Kidney glomerular epithelial cell (primary cell): ENCODE measurements at regions not wholly inside any gene's neighbourhood (a gene's known extent, or its start where the extent isn't known, plus 50 kb on each side); places are given as distances from the start of the nearest gene placed in this dataset.
"Not testable (repeated sequence)": the region's sequence is repeated elsewhere in the genome, so short reads cannot be mapped to it uniquely, and the experiment has no call there.

Experiments
- DNase-seq: peaks from one replicate; lab custom pipeline; 2025; lab: John Stamatoyannopoulos, UW

DNA sequence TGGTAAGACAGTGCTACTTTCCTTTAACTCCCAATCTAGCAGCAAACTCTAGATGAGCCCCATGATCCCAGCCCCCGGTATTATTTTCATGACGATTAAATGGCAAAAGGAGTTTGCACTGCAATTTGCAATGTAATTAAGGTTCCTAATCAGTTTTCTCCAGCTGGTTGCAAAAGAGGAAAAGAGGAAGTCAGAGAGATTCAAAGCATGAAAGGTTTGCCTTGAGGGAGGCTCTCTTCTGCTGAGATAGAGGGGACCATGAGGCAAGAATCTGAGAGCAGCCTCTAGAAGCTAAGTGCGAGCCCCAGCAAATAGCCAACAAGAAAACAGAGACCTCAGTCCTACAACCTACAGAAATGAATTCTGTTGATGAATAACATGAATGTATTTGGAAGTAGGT lies 527.1 kb downstream of the UQCRFS1 start:
- no peak for DNase-seq

DNA sequence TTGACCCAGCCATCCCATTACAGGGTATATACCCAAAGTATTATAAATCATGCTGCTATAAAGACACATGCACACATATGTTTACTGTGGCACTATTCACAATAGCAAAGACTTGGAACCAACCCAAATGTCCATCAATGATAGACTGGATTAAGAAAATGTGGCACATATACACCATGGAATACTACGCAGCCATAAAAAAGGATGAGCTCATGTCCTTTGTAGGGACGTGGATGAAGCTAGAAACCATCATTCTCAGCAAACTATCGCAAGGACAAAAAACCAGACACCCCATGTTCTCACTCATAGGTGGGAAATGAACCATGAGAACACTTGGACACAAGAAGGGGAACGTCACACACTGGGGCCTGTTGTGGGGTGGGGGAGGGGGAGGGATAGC lies 527.9 kb downstream of the UQCRFS1 start:
- DNase-seq, result not testable (repeated sequence)

- DNase-seq, result no peak
Measured at GRCh38 chr19:28680111-28680510, 532.8 kb downstream of the UQCRFS1 start.

DNA sequence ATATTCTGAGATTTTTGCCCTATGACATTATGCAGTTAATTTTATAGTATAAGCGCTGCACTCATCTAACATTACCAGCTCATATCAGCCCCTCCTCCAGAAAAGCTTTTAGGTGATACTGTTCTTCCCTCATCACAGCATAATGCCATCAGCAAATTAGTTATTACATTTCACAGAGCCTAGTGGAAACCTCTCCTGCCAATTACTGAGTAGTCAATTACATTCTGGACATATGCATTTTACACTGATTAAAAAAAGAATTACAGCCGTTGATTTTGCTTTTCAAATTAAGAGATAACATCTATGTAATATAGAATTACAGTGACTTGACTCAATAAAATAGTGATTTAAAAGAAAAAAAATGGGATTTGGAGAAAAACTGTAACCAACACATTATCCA lies 542.1 kb downstream of the UQCRFS1 start:
- DNase-seq, result no peak

- no peak for DNase-seq
Measured at GRCh38 chr19:28669804-28670203, 543.1 kb downstream of the UQCRFS1 start.

- no peak for DNase-seq
Measured at GRCh38 chr19:28667348-28667977, 545.5 kb downstream of the UQCRFS1 start.

DNA sequence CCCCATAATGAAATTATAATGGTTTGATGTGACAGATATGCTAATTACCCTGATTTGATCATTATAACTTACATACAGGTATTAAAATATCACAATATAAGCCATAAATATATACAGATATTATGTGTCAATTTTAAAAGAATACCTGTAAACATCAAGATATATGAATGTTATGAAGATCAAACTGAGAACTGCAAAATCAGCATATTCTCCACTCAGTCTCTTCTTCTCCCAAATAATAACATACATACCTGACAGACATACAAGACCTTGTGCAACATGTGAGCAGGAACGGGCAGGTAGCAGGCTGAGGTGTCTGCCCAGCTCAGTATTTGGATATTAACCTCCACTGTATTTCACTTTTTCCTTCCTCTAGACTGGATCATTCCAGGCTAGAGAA lies 547.2 kb downstream of the UQCRFS1 start:
- no peak for DNase-seq

DNA sequence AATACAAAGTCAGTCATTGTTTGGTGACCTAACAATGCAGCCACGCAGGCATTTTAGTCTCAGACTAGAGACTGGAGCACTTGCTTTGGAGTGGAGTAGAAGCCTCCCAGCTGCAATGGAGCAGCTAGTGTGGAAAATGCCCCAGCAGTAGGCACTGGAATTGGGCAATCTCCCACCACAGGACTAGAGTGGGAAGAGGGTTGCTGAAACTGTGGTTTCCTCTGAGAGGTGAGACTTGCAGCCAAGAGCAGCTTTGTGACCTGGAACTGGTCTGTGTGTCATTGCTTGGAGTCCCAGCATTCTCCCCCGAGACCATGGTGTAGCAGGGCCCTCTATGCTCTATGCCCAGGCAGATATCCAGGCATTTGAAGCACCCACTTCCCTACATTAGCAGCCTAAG lies 556.3 kb downstream of the UQCRFS1 start:
- DNase-seq, result no peak

DNA sequence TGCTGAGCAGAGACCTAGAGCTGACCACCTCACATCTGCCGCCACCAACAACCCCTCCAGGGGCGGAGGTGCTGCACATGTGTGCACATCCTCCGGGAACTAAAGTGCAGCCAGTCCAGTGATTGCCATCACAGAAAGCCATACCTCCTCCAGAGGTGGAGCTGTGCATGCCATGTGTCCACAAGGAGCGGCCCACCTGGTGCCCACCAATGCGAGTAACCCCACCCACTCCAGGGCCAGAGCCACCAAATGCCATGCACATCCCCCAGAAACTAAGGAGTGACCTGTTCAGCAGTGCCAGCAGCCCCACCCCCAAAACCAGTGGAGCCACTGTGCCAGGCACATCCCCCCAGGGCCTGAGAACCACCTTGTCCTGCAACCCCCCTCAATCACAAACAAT lies 557.9 kb downstream of the UQCRFS1 start:
- no peak for DNase-seq

DNA sequence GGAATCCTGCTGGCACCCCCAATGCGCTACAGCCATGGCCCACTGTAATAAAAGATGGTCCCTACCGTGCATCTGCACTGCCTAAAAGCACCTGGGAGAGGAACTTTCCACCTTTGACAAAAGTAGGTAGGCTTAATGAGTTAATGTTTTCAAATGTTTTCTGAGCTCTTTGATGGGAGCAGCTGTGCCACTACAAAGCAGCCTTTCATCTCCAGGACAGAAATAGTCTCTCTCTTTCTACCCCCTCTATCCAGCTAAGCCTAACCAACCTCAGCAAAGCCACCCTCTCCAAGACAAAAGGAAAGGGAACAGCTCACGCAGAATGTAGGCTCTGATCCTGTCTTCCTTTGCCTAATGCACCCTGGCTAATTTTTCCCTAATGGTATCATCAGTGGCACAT lies 560.2 kb downstream of the UQCRFS1 start:
- DNase-seq, result no peak

DNA sequence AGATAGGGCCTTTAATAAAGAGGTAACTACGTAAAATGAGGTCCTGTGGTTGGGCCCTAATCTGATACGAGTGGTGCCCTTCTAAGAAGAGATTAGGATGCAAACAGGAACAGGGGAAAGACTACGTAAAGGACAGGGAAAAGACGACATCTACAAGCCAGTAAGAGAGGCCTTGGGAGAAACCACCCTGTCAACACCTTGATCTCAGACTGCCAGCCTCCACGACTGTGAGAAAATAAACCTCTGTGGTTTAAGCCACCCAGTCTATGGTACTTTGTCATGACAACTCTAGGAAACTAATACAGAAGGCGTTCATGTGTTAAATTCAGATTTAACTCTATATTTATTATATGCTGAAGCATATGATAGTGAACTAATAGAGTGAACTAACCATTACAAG lies 566.3 kb downstream of the UQCRFS1 start:
- no peak for DNase-seq

DNA sequence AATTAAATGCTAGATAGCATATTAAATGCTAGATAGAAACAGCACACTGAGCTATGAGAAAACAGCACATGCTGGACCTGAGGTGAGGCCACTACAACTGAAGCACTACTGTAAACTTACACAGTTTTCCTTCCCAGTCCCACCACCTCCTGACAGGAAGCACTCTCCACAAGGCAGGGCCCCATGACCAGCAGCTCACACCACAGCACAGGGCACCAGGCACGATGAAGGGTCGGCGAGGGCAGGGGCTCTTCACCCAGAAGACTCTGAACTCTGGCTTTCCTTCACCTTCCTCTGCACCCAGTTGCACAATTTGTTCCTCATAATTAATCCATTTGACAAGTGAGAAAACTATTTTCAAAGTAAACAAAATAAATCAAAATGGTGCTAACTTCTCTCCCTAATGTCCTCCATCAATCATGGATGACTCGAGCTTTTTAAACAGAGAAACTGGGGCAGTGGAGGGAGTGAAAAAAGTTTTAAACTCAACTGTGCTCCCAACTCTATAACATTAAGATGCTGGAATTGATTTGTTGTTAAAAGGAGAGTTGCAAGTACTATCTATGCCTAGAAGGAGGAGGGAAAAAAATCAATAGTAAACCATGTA lies 568.7 kb downstream of the UQCRFS1 start:
- DNase-seq, result no peak

GRCh38 chr19:28642787-28643683 lies 569.9 kb downstream of the UQCRFS1 start:
- DNase-seq, result no peak

DNA sequence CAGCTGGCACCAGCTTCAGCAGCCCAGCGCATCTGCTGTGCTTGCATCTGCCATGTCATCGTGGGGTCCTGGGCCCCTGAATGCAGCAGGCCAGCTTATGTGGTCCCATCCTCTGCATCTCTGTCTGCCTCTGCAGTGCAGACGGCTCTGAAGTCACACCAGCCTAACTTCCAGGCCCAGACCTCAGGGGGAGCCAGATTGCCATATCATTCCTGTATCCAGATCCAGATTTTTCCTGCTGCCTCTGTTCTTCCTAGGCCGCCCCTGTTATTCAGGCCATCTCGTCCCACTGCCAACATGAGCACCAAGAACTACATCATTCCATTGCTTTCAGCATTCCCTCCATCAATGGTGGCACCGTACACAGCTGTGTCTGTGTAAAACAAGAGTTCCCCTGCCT lies 571.6 kb downstream of the UQCRFS1 start:
- DNase-seq, result no peak

DNA sequence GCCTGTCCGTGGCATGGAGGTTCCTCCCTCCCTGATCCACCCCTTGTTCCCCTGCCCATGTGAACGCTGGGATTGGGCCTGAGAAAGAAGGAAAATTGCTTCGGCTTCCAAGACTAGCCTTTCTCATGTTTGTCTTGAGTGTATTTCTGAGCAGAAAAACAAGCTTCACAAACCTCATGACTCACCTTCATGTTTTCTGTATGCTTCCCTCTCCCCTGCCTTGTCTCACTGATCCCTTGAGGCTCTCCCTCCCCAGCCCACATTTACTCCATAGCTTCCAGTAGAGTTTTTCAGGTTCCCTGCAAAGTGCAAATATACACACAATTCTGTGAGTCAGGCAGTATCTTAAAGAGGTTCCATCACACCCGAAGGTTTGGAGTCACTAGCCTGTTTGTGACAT lies 572.4 kb downstream of the UQCRFS1 start:
- no peak for DNase-seq

- DNase-seq, result no peak
Measured at GRCh38 chr19:28638445-28638844, 574.5 kb downstream of the UQCRFS1 start.

DNA sequence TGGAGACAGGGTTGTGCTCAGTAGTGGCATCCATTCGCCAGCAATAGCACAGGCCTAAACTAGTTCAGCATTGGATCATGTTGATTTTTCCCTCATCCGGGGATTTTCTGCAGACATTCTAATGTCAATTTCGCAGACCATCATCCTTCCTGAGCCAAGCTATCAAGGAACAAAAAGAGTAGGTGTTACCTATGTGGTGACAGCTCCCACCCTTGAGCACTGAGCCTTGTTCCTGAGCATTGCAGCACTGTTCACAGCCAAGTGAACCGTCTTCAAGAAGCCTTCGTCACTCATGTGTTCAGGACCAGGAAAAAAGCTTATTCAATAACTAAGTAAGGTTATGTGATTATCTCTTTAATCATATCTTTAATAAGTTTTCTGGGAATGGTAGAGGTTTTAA lies 576.2 kb downstream of the UQCRFS1 start:
- DNase-seq, result no peak

GRCh38 chr19:28636016-28636629 lies 576.8 kb downstream of the UQCRFS1 start:
- no peak for DNase-seq

GRCh38 chr19:28634837-28635236 lies 578.1 kb downstream of the UQCRFS1 start:
- no peak for DNase-seq

DNA sequence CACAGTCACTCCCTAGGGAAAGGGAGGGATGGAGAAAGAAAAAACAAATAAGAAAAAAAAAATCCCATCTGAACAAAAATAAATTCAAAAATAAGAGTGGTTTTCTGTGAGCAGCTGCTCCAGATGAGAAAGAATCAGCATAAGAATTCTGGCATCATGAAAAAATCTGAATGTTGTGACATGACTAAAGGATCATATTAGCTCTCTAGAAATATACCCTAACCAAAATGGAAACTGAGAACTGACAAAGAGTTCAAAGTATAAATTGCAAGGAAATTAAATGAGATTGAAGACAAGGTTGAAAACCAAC lies 579.0 kb downstream of the UQCRFS1 start:
- DNase-seq, result no peak

GRCh38 chr19:28633319-28634018 lies 579.5 kb downstream of the UQCRFS1 start:
- peak; percentile 75 for DNase-seq

GRCh38 chr19:28632371-28633080 lies 580.4 kb downstream of the UQCRFS1 start:
- DNase-seq, result no peak
